B cell (primary cell): ENCODE measurements at regions not wholly inside any gene's neighbourhood (a gene's known extent, or its start where the extent isn't known, plus 50 kb on each side); places are given as distances from the start of the nearest gene placed in this dataset.
"Not testable (repeated sequence)": the region's sequence is repeated elsewhere in the genome, so short reads cannot be mapped to it uniquely, and the experiment has no call there.

Experiments
- EZH2 ChIP-seq: IDR thresholded peaks from 2 replicates; pipeline ENCODE4 v1.6.1; 2012; ENCODE audit warnings: borderline replicate concordance, low read depth, mild to moderate bottlenecking, moderate library complexity, low read length; ENCODE audit not compliant: insufficient read depth, poor library complexity, severe bottlenecking
- TF ChIP-seq, protein P1 (sequence below): fragments of 200-600 bp; IDR thresholded peaks from one replicate; pipeline ENCODE4 v1.8.0; 2022; ENCODE audit warnings: antibody characterized with exemption, mild to moderate bottlenecking

DNA sequence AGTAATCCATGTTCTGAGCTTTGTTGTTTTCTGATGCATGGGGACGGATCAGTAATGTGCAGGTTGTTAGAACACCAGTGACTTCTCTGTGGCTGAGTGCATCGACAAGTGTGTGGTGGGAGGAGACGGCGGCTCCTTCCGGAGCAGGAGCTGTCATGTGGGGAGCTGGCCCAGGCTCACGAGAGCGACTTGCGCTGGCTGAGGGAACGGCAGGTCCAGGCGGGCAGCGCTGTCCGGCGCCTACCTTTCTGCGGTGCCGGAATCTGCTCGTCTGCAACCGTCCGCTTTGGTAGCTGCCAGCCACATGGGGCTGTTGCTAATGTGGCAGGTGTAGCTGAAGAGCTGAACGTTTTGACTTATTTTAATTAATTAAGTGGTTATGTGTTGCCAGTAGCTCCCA is 55.5 kb upstream of the MUC20 start:
- TF ChIP-seq, protein P1, sequence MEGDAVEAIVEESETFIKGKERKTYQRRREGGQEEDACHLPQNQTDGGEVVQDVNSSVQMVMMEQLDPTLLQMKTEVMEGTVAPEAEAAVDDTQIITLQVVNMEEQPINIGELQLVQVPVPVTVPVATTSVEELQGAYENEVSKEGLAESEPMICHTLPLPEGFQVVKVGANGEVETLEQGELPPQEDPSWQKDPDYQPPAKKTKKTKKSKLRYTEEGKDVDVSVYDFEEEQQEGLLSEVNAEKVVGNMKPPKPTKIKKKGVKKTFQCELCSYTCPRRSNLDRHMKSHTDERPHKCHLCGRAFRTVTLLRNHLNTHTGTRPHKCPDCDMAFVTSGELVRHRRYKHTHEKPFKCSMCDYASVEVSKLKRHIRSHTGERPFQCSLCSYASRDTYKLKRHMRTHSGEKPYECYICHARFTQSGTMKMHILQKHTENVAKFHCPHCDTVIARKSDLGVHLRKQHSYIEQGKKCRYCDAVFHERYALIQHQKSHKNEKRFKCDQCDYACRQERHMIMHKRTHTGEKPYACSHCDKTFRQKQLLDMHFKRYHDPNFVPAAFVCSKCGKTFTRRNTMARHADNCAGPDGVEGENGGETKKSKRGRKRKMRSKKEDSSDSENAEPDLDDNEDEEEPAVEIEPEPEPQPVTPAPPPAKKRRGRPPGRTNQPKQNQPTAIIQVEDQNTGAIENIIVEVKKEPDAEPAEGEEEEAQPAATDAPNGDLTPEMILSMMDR: not testable (repeated sequence)
- TF ChIP-seq EZH2: not testable (repeated sequence)
